Gastrocnemius medialis (tissue), 4 donors: ENCODE measurements at regions not wholly inside any gene's neighbourhood (a gene's known extent, or its start where the extent isn't known, plus 50 kb on each side); places are given as distances from the start of the nearest gene placed in this dataset.

Source experiments
- ATAC-seq, 2 donors: fragments of 150-250 bp; one replicate each; pipeline ENCODE4 v1.9.1; 2016
- DNase-seq, 2 donors: peaks; one replicate each; pipeline ENCODE4 v3.0.0-alpha.2; 2019
- H3K27ac ChIP-seq, 4 donors: fragments of 200-600 bp; sonication (generic); 1 replicate in 1 of 4; 2 replicates in 3 of 4; pipeline ENCODE4 v1.5.1; 2016 to 2018; ENCODE audit warnings: mild to moderate bottlenecking in 2 of 4, moderate library complexity in 1 of 4
- H3K27me3 ChIP-seq, 3 donors: fragments of 200-600 bp; sonication (generic) in 2 of 3; 1 replicate in 1 of 3; 2 replicates in 2 of 3; pipeline versions ENCODE4 v1.5.1 to v1.6.0; 2016 to 2019; ENCODE audit warnings: mild to moderate bottlenecking in 1 of 3, moderate library complexity in 1 of 3
- H3K36me3 ChIP-seq, 2 donors: fragments of 200-600 bp; sonication (generic) in 1 of 2; one replicate each; pipeline ENCODE4 v1.5.1; 2017 to 2018
- H3K4me1 ChIP-seq, 2 donors: fragments of 200-600 bp; sonication (generic) in 1 of 2; one replicate each; pipeline ENCODE4 v1.5.1; 2016 to 2017; ENCODE audit warnings: mild to moderate bottlenecking in 2 of 2
- H3K4me3 ChIP-seq, 4 donors: fragments of 200-600 bp; sonication (generic) in 3 of 4; 1 replicate in 1 of 4; 2 replicates in 3 of 4; pipeline ENCODE4 v1.5.1; 2016 to 2019; ENCODE audit warnings: mild to moderate bottlenecking in 2 of 4
- H3K9me3 ChIP-seq, 3 donors: fragments of 200-600 bp; sonication (generic) in 2 of 3; 1 replicate in 1 of 3; 2 replicates in 2 of 3; pipeline ENCODE4 v1.5.1; 2016 to 2019
- CTCF ChIP-seq, 5 experiments: fragments of 450-650 bp in 3 of 5; fragments of 200-600 bp in 2 of 5; sonication (generic) in 2 of 5; IDR thresholded peaks in 4 of 5; conservative IDR thresholded peaks in 1 of 5; 1 replicate in 4 of 5; 2 replicates in 1 of 5; pipeline ENCODE4 v1.5.1; 2016 to 2019; ENCODE audit warnings: antibody characterized with exemption in 5 of 5, mild to moderate bottlenecking in 3 of 5, moderate library complexity in 3 of 5
- POLR2A ChIP-seq, 2 donors: fragments of 450-650 bp; IDR thresholded peaks; one replicate each; pipeline ENCODE4 v1.6.1; 2017; ENCODE audit warnings: antibody characterized with exemption in 2 of 2, mild to moderate bottlenecking in 2 of 2, moderate library complexity in 2 of 2
- in situ Hi-C, 4 donors: fragments of 200-750 bp; cut with MboI; loops; one replicate each; pipeline versions ENCODE4 v1.15.0 to v1.8.0; 2017; ENCODE audit warnings: low sequenced_read_pairs in 4 of 4
- intact Hi-C: fragments of 100-400 bp; cut with DNase I; formaldehyde crosslinking; loops from one replicate; pipeline ENCODE4 v1.15.1; 2023; ENCODE audit warnings: low total_unique reads

DNA sequence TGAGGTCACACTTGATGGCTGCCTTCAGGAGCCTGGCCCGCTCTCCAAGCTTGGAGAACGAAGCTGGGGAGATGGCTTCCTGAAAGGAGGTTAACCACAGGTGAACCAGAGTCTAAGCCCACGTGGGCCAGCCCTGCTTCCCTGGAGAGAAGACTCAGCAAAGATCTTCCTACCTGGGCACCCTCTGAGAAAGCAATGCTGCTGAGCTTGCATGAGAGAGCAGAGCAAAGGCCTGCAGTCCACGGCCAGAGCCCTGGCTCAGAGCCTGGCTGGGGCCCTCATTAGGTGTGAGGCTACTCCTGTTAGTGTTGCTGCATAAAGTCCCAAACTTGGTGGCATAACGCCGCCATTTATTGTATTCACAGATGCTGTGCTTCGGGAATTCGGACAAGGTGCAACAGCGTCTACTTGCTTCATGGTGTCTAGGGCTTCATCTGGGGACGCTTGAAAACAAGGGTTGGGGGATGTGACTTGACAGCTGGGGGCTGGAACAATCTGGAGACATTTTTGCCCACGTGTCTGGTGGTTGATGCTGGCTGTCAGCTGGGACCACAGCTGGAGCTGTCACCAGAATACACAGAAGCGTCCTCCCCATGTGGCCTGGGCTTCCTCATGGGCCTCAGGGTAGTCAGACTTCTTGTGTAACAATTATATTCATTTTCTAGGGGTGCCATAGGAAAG lies 87.9 kb upstream of the MEF2A start:
- no peaks in the 10 kb centered on the region for H3K9me3 ChIP-seq
- no peak overlapping the region for H3K4me3 ChIP-seq
- H3K4me1 ChIP-seq: peaks cover 34 to 37% of the 10 kb centered on the region in 2 donors
- H3K27me3 ChIP-seq: no peaks in the 10 kb centered on the region
- no peak for ATAC-seq
- DNase-seq: no peak
- in situ Hi-C loops: no loop called here
- no peaks in the 10 kb centered on the region for H3K36me3 ChIP-seq
- H3K27ac ChIP-seq: no peak overlapping the region
- intact Hi-C loops: no loop called here
- TF ChIP-seq CTCF (IDR thresholded peaks at IDR 0.05 in 4 of 5, conservative IDR thresholded peaks at IDR 0.05 in 1 of 5) (no peak), POLR2A (IDR thresholded peaks at IDR 0.05) (no peak)

DNA sequence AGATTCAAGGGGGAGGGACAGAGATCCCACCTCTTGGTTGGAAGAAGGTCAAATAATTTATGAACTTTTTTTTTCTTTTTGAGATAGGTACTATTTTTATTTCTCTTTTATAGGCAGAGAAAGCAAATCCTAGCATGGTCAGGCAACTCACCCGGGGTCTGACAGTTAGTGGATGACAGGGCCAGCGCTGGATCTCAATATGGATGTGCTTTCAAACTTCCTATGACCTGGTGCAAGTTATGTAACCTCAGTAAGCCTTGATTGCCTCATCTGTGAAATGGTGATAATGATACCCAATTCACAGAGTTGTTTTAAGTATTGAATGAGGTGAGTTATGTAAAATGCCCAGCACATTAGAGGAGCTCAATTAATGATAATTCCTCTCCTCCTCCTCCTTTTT lies 86.8 kb upstream of the MEF2A start:
- Histone ChIP-seq H3K27me3 (no peaks in the 10 kb centered on the region), H3K27ac (no peak overlapping the region), H3K4me1 (peaks cover 25 to 27% of the 10 kb centered on the region in 2 donors), H3K9me3 (no peaks in the 10 kb centered on the region), H3K4me3 (no peak overlapping the region), H3K36me3 (no peaks in the 10 kb centered on the region)
- no peak for TF ChIP-seq CTCF (IDR thresholded peaks at IDR 0.05 in 4 of 5, conservative IDR thresholded peaks at IDR 0.05 in 1 of 5)
- TF ChIP-seq POLR2A (IDR thresholded peaks at IDR 0.05): no peak
- ATAC-seq (no peak), DNase-seq (no peak)
- in situ Hi-C loops: no loop called here
- intact Hi-C loops: no loop called here

GRCh38 chr15:99480016-99480810 lies 85.6 kb upstream of the MEF2A start:
- Histone ChIP-seq H3K36me3 (no peaks in the 10 kb centered on the region), H3K4me1 (peaks cover 13 to 15% of the 10 kb centered on the region in 2 donors), H3K4me3 (no peak overlapping the region), H3K9me3 (no peaks in the 10 kb centered on the region), H3K27me3 (no peaks in the 10 kb centered on the region), H3K27ac (no peak overlapping the region)
- in situ Hi-C loops (no loop called here), intact Hi-C loops (no loop called here)
- TF ChIP-seq CTCF (IDR thresholded peaks at IDR 0.05 in 4 of 5, conservative IDR thresholded peaks at IDR 0.05 in 1 of 5) (no peak), POLR2A (IDR thresholded peaks at IDR 0.05) (no peak)
- DNase-seq (no peak), ATAC-seq (no peak)

- H3K4me3 ChIP-seq: no peak overlapping the region
- no peaks in the 10 kb centered on the region for H3K36me3 ChIP-seq
- in situ Hi-C loops: no loop called here
- peaks cover 6 to 7% of the 10 kb centered on the region in 2 donors for H3K4me1 ChIP-seq
- intact Hi-C loops: no loop called here
- no peak for TF ChIP-seq CTCF (IDR thresholded peaks at IDR 0.05 in 4 of 5, conservative IDR thresholded peaks at IDR 0.05 in 1 of 5)
- TF ChIP-seq POLR2A (IDR thresholded peaks at IDR 0.05): no peak
- DNase-seq (no peak), ATAC-seq (no peak)
- H3K9me3 ChIP-seq: no peaks in the 10 kb centered on the region
- no peaks in the 10 kb centered on the region for H3K27me3 ChIP-seq
- H3K27ac ChIP-seq: no peak overlapping the region
These were observed 84.5 kb upstream of the MEF2A start for GRCh38 chr15:99481113-99481950.
